Neural cell (in vitro differentiated cells): ENCODE measurements at regions not wholly inside any gene's neighbourhood (a gene's known extent, or its start where the extent isn't known, plus 50 kb on each side); places are given as distances from the start of the nearest gene placed in this dataset.

Experiments used
- CTCF ChIP-seq: fragments of 450-650 bp; IDR thresholded peaks from 2 replicates; pipeline ENCODE4 v1.5.1; 2014; ENCODE audit warnings: antibody characterized with exemption, mild to moderate bottlenecking, moderate library complexity; ENCODE audit not compliant: poor library complexity, severe bottlenecking
- EZH2 ChIP-seq: fragments of 200-600, 300-800 bp; shearing (Covaris generic), sonication (generic); IDR thresholded peaks from 2 replicates; pipeline ENCODE4 v1.6.1; 2014; ENCODE audit warnings: antibody characterized with exemption, low read length, borderline replicate concordance, mild to moderate bottlenecking; ENCODE audit not compliant: insufficient read depth, poor library complexity, severe bottlenecking
- POLR2AphosphoS5 ChIP-seq: IDR thresholded peaks from 2 replicates; pipeline ENCODE4 v1.6.1; 2012
- RAD21 ChIP-seq: fragments of 450-650 bp; conservative IDR thresholded peaks from 2 replicates; pipeline ENCODE4 v1.6.1; 2014; ENCODE audit warnings: antibody characterized with exemption, mild to moderate bottlenecking, moderate library complexity
- REST ChIP-seq: IDR thresholded peaks from 2 replicates; pipeline ENCODE4 v1.6.1; 2012; ENCODE audit warnings: borderline replicate concordance
- SMC3 ChIP-seq: fragments of 450-650 bp; conservative IDR thresholded peaks from 2 replicates; pipeline ENCODE4 v1.6.1; 2014; ENCODE audit warnings: antibody characterized with exemption, mild to moderate bottlenecking, moderate library complexity; ENCODE audit not compliant: poor library complexity
- TAF1 ChIP-seq: IDR thresholded peaks from 2 replicates; pipeline ENCODE4 v1.6.1; 2012; ENCODE audit warnings: low read depth

- TF ChIP-seq EZH2 (no peak), CTCF (no peak), POLR2AphosphoS5 (no peak), REST (no peak), TAF1 (no peak), RAD21 (no peak), SMC3 (no peak)
These were observed 394.4 kb downstream of the CDH26 start for GRCh38 chr20:60352596-60352995.
